ENCODE measurements at regions not wholly inside any gene's neighbourhood (a gene's known extent, or its start where the extent isn't known, plus 50 kb on each side); places are given as distances from the start of the nearest gene placed in this dataset.

DNA sequence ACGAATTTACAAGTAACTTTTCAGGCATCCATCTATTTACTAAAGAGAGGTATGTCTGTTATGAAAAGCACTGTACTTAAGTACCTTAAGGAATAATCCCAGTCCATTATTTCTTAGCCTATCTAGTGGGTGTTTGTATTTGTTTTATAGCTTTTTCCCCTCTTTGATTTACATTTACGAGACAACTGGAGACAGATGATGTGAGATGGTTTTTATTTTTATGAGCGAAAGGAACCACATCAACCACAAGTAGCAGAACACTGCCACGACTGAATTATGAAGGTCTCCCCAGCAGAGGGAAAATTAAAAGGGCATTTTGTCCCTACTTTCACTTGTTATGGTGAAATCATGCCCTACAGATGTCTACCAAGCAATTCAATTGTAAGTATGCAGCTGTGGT is 357.8 kb downstream of the NFIB start:
- Histone ChIP-seq H3K4me1 (ENCODE audit: control insufficient read depth, insufficient read depth, low read length) (peaks cover 24% of the 10 kb centered on the region), H3K27ac (ENCODE audit: extremely low read depth, low read depth, low read length) (peak overlapping the region; percentile 57; the same call in 1 of the 2 replicates), H3K4me3 (ENCODE audit: low read depth, low read length) (no peak overlapping the region), H3K36me3 (ENCODE audit: control insufficient read depth in 2 of 2, insufficient read depth in 1 of 2, low read length in 2 of 2) (no peaks in the 10 kb centered on the region), H3K9me3 (ENCODE audit: control insufficient read depth, insufficient read depth, low read depth, low read length) (no peaks in the 10 kb centered on the region)
- POLR2A ChIA-PET: interaction anchor here (1.5 kb wide), 1 partner anchor 11 kb away, joined by 11 read pairs; no protein-coding TSS in a partner anchor
- CTCF ChIA-PET: interaction anchor here (0.7 to 1.2 kb wide), 2 partner anchors 32 to 181 kb away, joined by 3 to 4 read pairs; no protein-coding TSS in a partner anchor
- TF ChIP-seq BCL11A (tag by site-specific recombination; IDR thresholded peaks at IDR 0.05; ENCODE audit: low read depth): peak; percentile 68; the same call in 1 of the 2 replicates
- TF ChIP-seq ZNF843 (tag by site-specific recombination; IDR thresholded peaks at IDR 0.05): peak; percentile 99
- peak; percentile 97 for TF ChIP-seq FEZF1 (tag by site-specific recombination; IDR thresholded peaks at IDR 0.05)
- no peak for TF ChIP-seq ZNF624 (tag by site-specific recombination; IDR thresholded peaks at IDR 0.05)
- TF ChIP-seq KLF7 (tag by site-specific recombination; IDR thresholded peaks at IDR 0.05; ENCODE audit: borderline replicate concordance): peak; percentile 49; the same call in 1 of the 2 replicates
- TF ChIP-seq ZNF132 (tag by site-specific recombination; IDR thresholded peaks at IDR 0.05; ENCODE audit: borderline replicate concordance): no peak
- TF ChIP-seq ZNF658 (tag by site-specific recombination; IDR thresholded peaks at IDR 0.05): no peak
- no peak for TF ChIP-seq ZNF654 (tag by site-specific recombination; IDR thresholded peaks at IDR 0.05; ENCODE audit: low read depth)
- TF ChIP-seq ZNF37A (tag by site-specific recombination; IDR thresholded peaks at IDR 0.05): no peak
- TF ChIP-seq ZNF239 (tag by site-specific recombination; IDR thresholded peaks at IDR 0.05): no peak
- TF ChIP-seq ZBTB7A (tag by site-specific recombination; IDR thresholded peaks at IDR 0.05; ENCODE audit: low read depth): no peak
- TF ChIP-seq, protein P1, sequence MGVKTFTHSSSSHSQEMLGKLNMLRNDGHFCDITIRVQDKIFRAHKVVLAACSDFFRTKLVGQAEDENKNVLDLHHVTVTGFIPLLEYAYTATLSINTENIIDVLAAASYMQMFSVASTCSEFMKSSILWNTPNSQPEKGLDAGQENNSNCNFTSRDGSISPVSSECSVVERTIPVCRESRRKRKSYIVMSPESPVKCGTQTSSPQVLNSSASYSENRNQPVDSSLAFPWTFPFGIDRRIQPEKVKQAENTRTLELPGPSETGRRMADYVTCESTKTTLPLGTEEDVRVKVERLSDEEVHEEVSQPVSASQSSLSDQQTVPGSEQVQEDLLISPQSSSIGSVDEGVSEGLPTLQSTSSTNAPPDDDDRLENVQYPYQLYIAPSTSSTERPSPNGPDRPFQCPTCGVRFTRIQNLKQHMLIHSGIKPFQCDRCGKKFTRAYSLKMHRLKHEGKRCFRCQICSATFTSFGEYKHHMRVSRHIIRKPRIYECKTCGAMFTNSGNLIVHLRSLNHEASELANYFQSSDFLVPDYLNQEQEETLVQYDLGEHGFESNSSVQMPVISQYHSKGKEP (tag by site-specific recombination; IDR thresholded peaks at IDR 0.05): peak; percentile 80
- no peak for TF ChIP-seq ZNF670 (tag by site-specific recombination; IDR thresholded peaks at IDR 0.05; ENCODE audit: low read depth)
- no peak for TF ChIP-seq ZNF16 (tag by site-specific recombination; IDR thresholded peaks at IDR 0.05; ENCODE audit: low read depth)
- no peak for TF ChIP-seq ZNF202 (tag by site-specific recombination; IDR thresholded peaks at IDR 0.05; ENCODE audit: borderline replicate concordance)
- TF ChIP-seq, protein P2, sequence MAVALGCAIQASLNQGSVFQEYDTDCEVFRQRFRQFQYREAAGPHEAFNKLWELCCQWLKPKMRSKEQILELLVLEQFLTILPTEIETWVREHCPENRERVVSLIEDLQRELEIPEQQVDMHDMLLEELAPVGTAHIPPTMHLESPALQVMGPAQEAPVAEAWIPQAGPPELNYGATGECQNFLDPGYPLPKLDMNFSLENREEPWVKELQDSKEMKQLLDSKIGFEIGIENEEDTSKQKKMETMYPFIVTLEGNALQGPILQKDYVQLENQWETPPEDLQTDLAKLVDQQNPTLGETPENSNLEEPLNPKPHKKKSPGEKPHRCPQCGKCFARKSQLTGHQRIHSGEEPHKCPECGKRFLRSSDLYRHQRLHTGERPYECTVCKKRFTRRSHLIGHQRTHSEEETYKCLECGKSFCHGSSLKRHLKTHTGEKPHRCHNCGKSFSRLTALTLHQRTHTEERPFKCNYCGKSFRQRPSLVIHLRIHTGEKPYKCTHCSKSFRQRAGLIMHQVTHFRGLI (tag by site-specific recombination; IDR thresholded peaks at IDR 0.05): no peak
- no peak for TF ChIP-seq ZNF112 (tag by site-specific recombination; IDR thresholded peaks at IDR 0.05)
- TF ChIP-seq ZSCAN23 (tag by site-specific recombination; IDR thresholded peaks at IDR 0.05): no peak
- TF ChIP-seq, protein P3, sequence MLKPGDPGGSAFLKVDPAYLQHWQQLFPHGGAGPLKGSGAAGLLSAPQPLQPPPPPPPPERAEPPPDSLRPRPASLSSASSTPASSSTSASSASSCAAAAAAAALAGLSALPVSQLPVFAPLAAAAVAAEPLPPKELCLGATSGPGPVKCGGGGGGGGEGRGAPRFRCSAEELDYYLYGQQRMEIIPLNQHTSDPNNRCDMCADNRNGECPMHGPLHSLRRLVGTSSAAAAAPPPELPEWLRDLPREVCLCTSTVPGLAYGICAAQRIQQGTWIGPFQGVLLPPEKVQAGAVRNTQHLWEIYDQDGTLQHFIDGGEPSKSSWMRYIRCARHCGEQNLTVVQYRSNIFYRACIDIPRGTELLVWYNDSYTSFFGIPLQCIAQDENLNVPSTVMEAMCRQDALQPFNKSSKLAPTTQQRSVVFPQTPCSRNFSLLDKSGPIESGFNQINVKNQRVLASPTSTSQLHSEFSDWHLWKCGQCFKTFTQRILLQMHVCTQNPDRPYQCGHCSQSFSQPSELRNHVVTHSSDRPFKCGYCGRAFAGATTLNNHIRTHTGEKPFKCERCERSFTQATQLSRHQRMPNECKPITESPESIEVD (tag by site-specific recombination; IDR thresholded peaks at IDR 0.05): peak; percentile 98
- peak; percentile 15; the same call in 1 of the 2 replicates for TF ChIP-seq ZNF10 (tag by site-specific recombination; IDR thresholded peaks at IDR 0.05)
- TF ChIP-seq GFI1B (tag by site-specific recombination; IDR thresholded peaks at IDR 0.05): peak; percentile 93
- TF ChIP-seq ZBTB1 (tag by site-specific recombination; IDR thresholded peaks at IDR 0.05): 0 out of 2 replicates have a peak, but pooled peaks have one; percentile 38
- no peak for TF ChIP-seq ZNF423 (tag by site-specific recombination; IDR thresholded peaks at IDR 0.05)
- TF ChIP-seq ZFP69B (tag by site-specific recombination; IDR thresholded peaks at IDR 0.05): peak; percentile 95
- peak; percentile 96 for TF ChIP-seq GLIS1 (tag by site-specific recombination; IDR thresholded peaks at IDR 0.05)
- TF ChIP-seq, protein P4, sequence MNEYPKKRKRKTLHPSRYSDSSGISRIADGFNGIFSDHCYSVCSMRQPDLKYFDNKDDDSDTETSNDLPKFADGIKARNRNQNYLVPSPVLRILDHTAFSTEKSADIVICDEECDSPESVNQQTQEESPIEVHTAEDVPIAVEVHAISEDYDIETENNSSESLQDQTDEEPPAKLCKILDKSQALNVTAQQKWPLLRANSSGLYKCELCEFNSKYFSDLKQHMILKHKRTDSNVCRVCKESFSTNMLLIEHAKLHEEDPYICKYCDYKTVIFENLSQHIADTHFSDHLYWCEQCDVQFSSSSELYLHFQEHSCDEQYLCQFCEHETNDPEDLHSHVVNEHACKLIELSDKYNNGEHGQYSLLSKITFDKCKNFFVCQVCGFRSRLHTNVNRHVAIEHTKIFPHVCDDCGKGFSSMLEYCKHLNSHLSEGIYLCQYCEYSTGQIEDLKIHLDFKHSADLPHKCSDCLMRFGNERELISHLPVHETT (tag by site-specific recombination; IDR thresholded peaks at IDR 0.05): no peak
- TF ChIP-seq, protein P5, sequence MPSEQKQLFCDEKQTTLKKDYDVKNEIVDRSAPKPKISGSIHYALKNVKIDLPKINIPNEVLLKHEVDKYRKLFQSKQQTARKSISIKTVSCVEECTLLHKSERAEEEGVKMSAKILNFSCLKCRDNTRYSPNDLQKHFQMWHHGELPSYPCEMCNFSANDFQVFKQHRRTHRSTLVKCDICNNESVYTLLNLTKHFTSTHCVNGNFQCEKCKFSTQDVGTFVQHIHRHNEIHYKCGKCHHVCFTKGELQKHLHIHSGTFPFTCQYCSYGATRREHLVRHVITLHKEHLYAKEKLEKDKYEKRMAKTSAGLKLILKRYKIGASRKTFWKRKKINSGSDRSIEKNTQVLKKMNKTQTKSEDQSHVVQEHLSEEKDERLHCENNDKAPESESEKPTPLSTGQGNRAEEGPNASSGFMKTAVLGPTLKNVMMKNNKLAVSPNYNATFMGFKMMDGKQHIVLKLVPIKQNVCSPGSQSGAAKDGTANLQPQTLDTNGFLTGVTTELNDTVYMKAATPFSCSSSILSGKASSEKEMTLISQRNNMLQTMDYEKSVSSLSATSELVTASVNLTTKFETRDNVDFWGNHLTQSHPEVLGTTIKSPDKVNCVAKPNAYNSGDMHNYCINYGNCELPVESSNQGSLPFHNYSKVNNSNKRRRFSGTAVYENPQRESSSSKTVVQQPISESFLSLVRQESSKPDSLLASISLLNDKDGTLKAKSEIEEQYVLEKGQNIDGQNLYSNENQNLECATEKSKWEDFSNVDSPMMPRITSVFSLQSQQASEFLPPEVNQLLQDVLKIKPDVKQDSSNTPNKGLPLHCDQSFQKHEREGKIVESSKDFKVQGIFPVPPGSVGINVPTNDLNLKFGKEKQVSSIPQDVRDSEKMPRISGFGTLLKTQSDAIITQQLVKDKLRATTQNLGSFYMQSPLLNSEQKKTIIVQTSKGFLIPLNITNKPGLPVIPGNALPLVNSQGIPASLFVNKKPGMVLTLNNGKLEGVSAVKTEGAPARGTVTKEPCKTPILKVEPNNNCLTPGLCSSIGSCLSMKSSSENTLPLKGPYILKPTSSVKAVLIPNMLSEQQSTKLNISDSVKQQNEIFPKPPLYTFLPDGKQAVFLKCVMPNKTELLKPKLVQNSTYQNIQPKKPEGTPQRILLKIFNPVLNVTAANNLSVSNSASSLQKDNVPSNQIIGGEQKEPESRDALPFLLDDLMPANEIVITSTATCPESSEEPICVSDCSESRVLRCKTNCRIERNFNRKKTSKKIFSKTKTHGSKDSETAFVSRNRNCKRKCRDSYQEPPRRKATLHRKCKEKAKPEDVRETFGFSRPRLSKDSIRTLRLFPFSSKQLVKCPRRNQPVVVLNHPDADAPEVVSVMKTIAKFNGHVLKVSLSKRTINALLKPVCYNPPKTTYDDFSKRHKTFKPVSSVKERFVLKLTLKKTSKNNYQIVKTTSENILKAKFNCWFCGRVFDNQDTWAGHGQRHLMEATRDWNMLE (tag by site-specific recombination; conservative IDR thresholded peaks at IDR 0.05; ENCODE audit: low read depth): no peak
- no peak for TF ChIP-seq ZNF623 (tag by site-specific recombination; IDR thresholded peaks at IDR 0.05)
- no peak for TF ChIP-seq ZNF146 (tag by site-specific recombination; IDR thresholded peaks at IDR 0.05)

All from HEK293 (cell line).